A549 (cell line): ENCODE measurements at regions not wholly inside any gene's neighbourhood (a gene's known extent, or its start where the extent isn't known, plus 50 kb on each side); places are given as distances from the start of the nearest gene placed in this dataset.

Source experiments
- ATAC-seq, 2 experiments: fragments of 200-7000 bp in 1 of 2; fragments of >200 bp in 1 of 2; cut with Nextera tagmentation in 1 of 2; cut with Tn5 transposase in 1 of 2; 3 replicates each; pipeline versions ENCODE4 v1.8.0 to v1.9.1; 2018 to 2020; ENCODE audit warnings: mild to moderate bottlenecking in 1 of 2, moderate library complexity in 1 of 2
- CTCF ChIA-PET: fragments of 300-600 bp; sonication (Branson Sonifier 250); formaldehyde crosslinking; extraction: SDS; loops from one replicate; lab custom pipeline; 2021; ENCODE audit warnings: antibody characterized with exemption, inconsistent platforms; lab: Yijun Ruan, JAX
- POLR2A ChIA-PET: fragments of 350-600 bp; formaldehyde crosslinking; extraction: SDS; loops from one replicate; lab custom pipeline; 2021; ENCODE audit warnings: antibody characterized with exemption, inconsistent platforms; lab: Yijun Ruan, JAX
- DNase-seq, 2 experiments: peaks; one replicate each; pipeline versions ENCODE4 v3.0.0 to v3.0.0-alpha.2; 2011 to 2016; ENCODE audit warnings: low read depth in 1 of 2, low spot score in 1 of 2
- FAIRE-seq: peaks from 2 replicates; lab custom pipeline; 2011; peaks lifted over from hg19 to GRCh38; lab: Jason Lieb, UNC
- H3K27ac ChIP-seq, 2 experiments: fragments of >200 bp; sonication (Bioruptor Twin); formaldehyde crosslinking; 3 replicates each; pipeline ENCODE4 v1.5.1; 2016 to 2017
- H3K4me1 ChIP-seq: fragments of >200 bp; sonication (Bioruptor Twin); formaldehyde crosslinking; 3 replicates; pipeline ENCODE4 v1.6.1; 2016
- H3K4me2 ChIP-seq: fragments of >200 bp; sonication (Bioruptor Twin); formaldehyde crosslinking; 3 replicates; pipeline ENCODE4 v1.6.1; 2016
- H3K4me3 ChIP-seq: fragments of >200 bp; sonication (Bioruptor Twin); formaldehyde crosslinking; 3 replicates; pipeline ENCODE4 v1.5.1; 2016
- H3K9me3 ChIP-seq: fragments of >200 bp; sonication (Bioruptor Twin); formaldehyde crosslinking; 3 replicates; pipeline ENCODE4 v1.6.1; 2016
- CHD2 ChIP-seq: fragments of 150-350 bp; IDR thresholded peaks from 2 replicates; pipeline ENCODE4 v1.6.1; 2014; ENCODE audit warnings: low read length; ENCODE audit not compliant: partially characterized antibody
- CHD4 ChIP-seq: fragments of 200-600 bp; sonication (generic); IDR thresholded peaks from 2 replicates; pipeline ENCODE4 v1.6.1; 2016; ENCODE audit warnings: antibody characterized with exemption, mild to moderate bottlenecking, borderline replicate concordance
- CTCF ChIP-seq: fragments of >200 bp; sonication (Bioruptor Twin); formaldehyde crosslinking; IDR thresholded peaks from 3 replicates; pipeline ENCODE4 v1.5.1; 2016
- ELK1 ChIP-seq: fragments of 150-350 bp; IDR thresholded peaks from 2 replicates; pipeline ENCODE4 v1.6.1; 2014; ENCODE audit warnings: low read depth, mild to moderate bottlenecking, low read length
- ESRRA ChIP-seq: fragments of 150-350 bp; IDR thresholded peaks from 2 replicates; pipeline ENCODE4 v1.6.1; 2014; ENCODE audit warnings: mild to moderate bottlenecking, low read length, borderline replicate concordance
- FOSL2 ChIP-seq, 2 experiments: fragments of 450-650 bp in 1 of 2; fragments of >200 bp in 1 of 2; sonication (Bioruptor Twin) in 1 of 2; formaldehyde crosslinking; IDR thresholded peaks; 2 replicates each; pipeline versions ENCODE4 v1.5.0 to v1.6.1; 2016 to 2020; ENCODE audit warnings: mild to moderate bottlenecking in 1 of 2, moderate library complexity in 1 of 2
- HDAC2 ChIP-seq: fragments of 200-600 bp; sonication (generic); IDR thresholded peaks from 2 replicates; pipeline ENCODE4 v1.6.1; 2016
- HEYL ChIP-seq: fragments of 250-450 bp; sonication (Bioruptor Pico); IDR thresholded peaks from 2 replicates; pipeline ENCODE4 v1.8.0; 2021; ENCODE audit warnings: mild to moderate bottlenecking, moderate library complexity
- HOXA7 ChIP-seq: fragments of 250-450 bp; sonication (Bioruptor Pico); IDR thresholded peaks from 2 replicates; pipeline ENCODE4 v1.5.0; 2020; ENCODE audit warnings: mild to moderate bottlenecking, moderate library complexity
- JUNB ChIP-seq: fragments of >200 bp; sonication (Bioruptor Twin); formaldehyde crosslinking; IDR thresholded peaks from 2 replicates; pipeline ENCODE4 v1.6.1; 2016
- KDM1A ChIP-seq: fragments of 200-600 bp; sonication (generic); IDR thresholded peaks from 2 replicates; pipeline ENCODE4 v1.6.1; 2016; ENCODE audit warnings: low read depth, mild to moderate bottlenecking
- KDM5A ChIP-seq: fragments of 200-600 bp; sonication (generic); IDR thresholded peaks from 2 replicates; pipeline ENCODE4 v1.6.1; 2016; ENCODE audit warnings: antibody characterized with exemption, mild to moderate bottlenecking
- NFE2L2 ChIP-seq: fragments of 150-350 bp; conservative IDR thresholded peaks from 2 replicates; pipeline ENCODE4 v1.6.1; 2014; ENCODE audit warnings: low read length
- POLR2AphosphoS2 ChIP-seq: conservative IDR thresholded peaks from 2 replicates; pipeline ENCODE4 v1.6.1; 2012; ENCODE audit warnings: low read length, improper control_type of control experiment, inconsistent platforms
- RAD21 ChIP-seq, 2 experiments: fragments of >200 bp in 1 of 2; sonication (Bioruptor Twin) in 1 of 2; formaldehyde crosslinking in 1 of 2; IDR thresholded peaks in 1 of 2; conservative IDR thresholded peaks in 1 of 2; 2 replicates in 1 of 2; 3 replicates in 1 of 2; pipeline ENCODE4 v1.6.1; 2012 to 2018; ENCODE audit warnings: inconsistent platforms in 1 of 2
- RARB ChIP-seq: fragments of 250-450 bp; sonication (Bioruptor Pico); IDR thresholded peaks from 2 replicates; pipeline ENCODE4 v1.8.0; 2021; ENCODE audit warnings: mild to moderate bottlenecking, moderate library complexity
- RFX5 ChIP-seq: fragments of 450-650 bp; IDR thresholded peaks from 2 replicates; pipeline ENCODE4 v1.7.1; 2014; ENCODE audit warnings: antibody characterized with exemption, mild to moderate bottlenecking, moderate library complexity
- RNF2 ChIP-seq: fragments of 200-600 bp; sonication (generic); IDR thresholded peaks from 2 replicates; pipeline ENCODE4 v1.6.1; 2016; ENCODE audit warnings: low read depth, mild to moderate bottlenecking, antibody characterized with exemption, moderate library complexity, borderline replicate concordance
- SMC3 ChIP-seq: fragments of >200 bp; sonication (Bioruptor Twin); formaldehyde crosslinking; IDR thresholded peaks from 3 replicates; pipeline ENCODE4 v1.6.1; 2018; ENCODE audit warnings: inconsistent platforms
- SREBF2 ChIP-seq: fragments of 450-650 bp; IDR thresholded peaks from 2 replicates; pipeline ENCODE4 v1.6.1; 2014; ENCODE audit warnings: mild to moderate bottlenecking, moderate library complexity
- ZFP36 ChIP-seq: fragments of 450-650 bp; IDR thresholded peaks from 2 replicates; pipeline ENCODE4 v1.6.1; 2014; ENCODE audit warnings: borderline replicate concordance; ENCODE audit not compliant: partially characterized antibody
- ZNF302 ChIP-seq: fragments of 250-450 bp; sonication (Bioruptor Pico); IDR thresholded peaks from 2 replicates; pipeline ENCODE4 v1.9.0; 2021; ENCODE audit warnings: inconsistent platforms, mild to moderate bottlenecking, moderate library complexity
- ZSCAN20 ChIP-seq: fragments of 250-450 bp; sonication (Bioruptor Pico); IDR thresholded peaks from 2 replicates; pipeline ENCODE4 v1.8.0; 2022; ENCODE audit warnings: mild to moderate bottlenecking, moderate library complexity
- WGBS: methylation state at CpG from one replicate; pipeline ENCODE4 v1.1.6; 2017; ENCODE audit errors: missing lambda C conversion rate; 5-methylcytosine and 5-hydroxymethylcytosine counted together
- TF ChIP-seq, protein P1 (sequence below): IDR thresholded peaks from 2 replicates; pipeline ENCODE4 v1.6.1; 2012
- TF ChIP-seq, protein P2 (sequence below): fragments of 250-450 bp; sonication (Bioruptor Pico); IDR thresholded peaks from 2 replicates; pipeline ENCODE4 v1.5.0; 2020; ENCODE audit warnings: low read depth, mild to moderate bottlenecking, moderate library complexity
- TF ChIP-seq, protein P3 (sequence below): fragments of 450-650 bp; IDR thresholded peaks from 2 replicates; pipeline ENCODE4 v1.6.1; 2014; ENCODE audit warnings: antibody characterized with exemption
- TF ChIP-seq, protein P4 (sequence below): fragments of >200 bp; sonication (Bioruptor Twin); formaldehyde crosslinking; IDR thresholded peaks from 2 replicates; pipeline ENCODE4 v1.6.1; 2016

DNA sequence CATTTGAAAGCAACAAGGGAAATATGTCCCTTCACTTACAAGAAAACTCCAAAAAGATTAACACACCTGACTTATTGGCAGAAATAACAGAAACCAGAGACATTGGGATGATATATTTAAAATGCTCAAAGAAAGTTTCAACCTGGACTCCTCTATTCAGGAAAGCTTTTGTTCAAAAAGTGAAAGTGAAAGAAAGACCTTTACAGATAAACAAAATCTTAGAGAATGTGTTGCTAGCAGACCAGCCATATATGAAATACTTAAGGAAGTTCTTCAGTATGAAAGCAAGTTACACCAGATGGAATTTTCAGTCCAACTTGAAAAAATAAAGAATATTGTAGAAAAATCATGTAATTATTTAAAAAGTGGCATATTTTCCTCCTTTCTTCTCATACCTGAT is 1075.1 kb downstream of the NR2F1-AS1 start:
- no peak for TF ChIP-seq ELK1
- TF ChIP-seq SREBF2, result no peak
- TF ChIP-seq ZFP36, result no peak
- TF ChIP-seq RNF2, result no peak
- TF ChIP-seq ZSCAN20 (CRISPR knock-in tag), result no peak
- TF ChIP-seq, protein P1, sequence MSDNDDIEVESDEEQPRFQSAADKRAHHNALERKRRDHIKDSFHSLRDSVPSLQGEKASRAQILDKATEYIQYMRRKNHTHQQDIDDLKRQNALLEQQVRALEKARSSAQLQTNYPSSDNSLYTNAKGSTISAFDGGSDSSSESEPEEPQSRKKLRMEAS, result no peak
- TF ChIP-seq ZNF302 (CRISPR knock-in tag), result no peak
- TF ChIP-seq RFX5, result no peak
- TF ChIP-seq, protein P2, sequence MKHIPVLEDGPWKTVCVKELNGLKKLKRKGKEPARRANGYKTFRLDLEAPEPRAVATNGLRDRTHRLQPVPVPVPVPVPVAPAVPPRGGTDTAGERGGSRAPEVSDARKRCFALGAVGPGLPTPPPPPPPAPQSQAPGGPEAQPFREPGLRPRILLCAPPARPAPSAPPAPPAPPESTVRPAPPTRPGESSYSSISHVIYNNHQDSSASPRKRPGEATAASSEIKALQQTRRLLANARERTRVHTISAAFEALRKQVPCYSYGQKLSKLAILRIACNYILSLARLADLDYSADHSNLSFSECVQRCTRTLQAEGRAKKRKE (CRISPR knock-in tag), result no peak
- TF ChIP-seq RAD21 (conservative IDR thresholded peaks at IDR 0.05 in 1 of 2, IDR thresholded peaks at IDR 0.05 in 1 of 2), result no peak
- TF ChIP-seq NFE2L2, result no peak
- no peak for ATAC-seq
- ChIA-PET CTCF (no interaction called here), POLR2A (no interaction called here)
- Histone ChIP-seq H3K4me2 (peak overlapping the region; percentile 66), H3K27ac (peak overlapping the region; percentile 5 to 34; a peak in 1 of 6 replicates), H3K4me1 (no peaks in the 10 kb centered on the region), H3K9me3 (0 out of 3 replicates have a peak, but pooled peaks cover 2% of the 10 kb centered on the region), H3K4me3 (0 out of 3 replicates have a peak overlapping the region, but pooled peaks have one; percentile 17)
- DNase-seq, result no peak
- FAIRE-seq, result no peak

- WGBS, result 61% methylated on average over 3 of the region's 3 CpGs
Measured at GRCh38 chr5:92505145-92505544, 1075.9 kb downstream of the NR2F1-AS1 start.

GRCh38 chr5:92504346-92504745 is 1076.7 kb downstream of the NR2F1-AS1 start:
- H3K9me3 ChIP-seq, result no peaks in the 10 kb centered on the region
- CTCF ChIA-PET, result interaction anchor here (0.9 kb wide), 2 partner anchors 82 to 86 kb away, joined by 3 read pairs; no protein-coding TSS in a partner anchor
- DNase-seq (no peak), ATAC-seq (no peak), FAIRE-seq (no peak)
- POLR2A ChIA-PET, result interaction anchor here (0.6 kb wide), 1 partner anchor 21 kb away, joined by 3 read pairs; no protein-coding TSS in a partner anchor
- no peak overlapping the region for H3K27ac ChIP-seq
- no peak for TF ChIP-seq ESRRA
- no peak for TF ChIP-seq HDAC2
- no peak for TF ChIP-seq CHD2
- TF ChIP-seq, protein P3, sequence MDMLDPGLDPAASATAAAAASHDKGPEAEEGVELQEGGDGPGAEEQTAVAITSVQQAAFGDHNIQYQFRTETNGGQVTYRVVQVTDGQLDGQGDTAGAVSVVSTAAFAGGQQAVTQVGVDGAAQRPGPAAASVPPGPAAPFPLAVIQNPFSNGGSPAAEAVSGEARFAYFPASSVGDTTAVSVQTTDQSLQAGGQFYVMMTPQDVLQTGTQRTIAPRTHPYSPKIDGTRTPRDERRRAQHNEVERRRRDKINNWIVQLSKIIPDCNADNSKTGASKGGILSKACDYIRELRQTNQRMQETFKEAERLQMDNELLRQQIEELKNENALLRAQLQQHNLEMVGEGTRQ, result no peak
- TF ChIP-seq RNF2, result no peak
- no peak for TF ChIP-seq RAD21 (conservative IDR thresholded peaks at IDR 0.05 in 1 of 2, IDR thresholded peaks at IDR 0.05 in 1 of 2)
- TF ChIP-seq KDM1A, result no peak
- no peak for TF ChIP-seq CTCF
- no peak for TF ChIP-seq KDM5A
- TF ChIP-seq HEYL (CRISPR knock-in tag), result no peak
- TF ChIP-seq, protein P2 (CRISPR knock-in tag), result no peak
- no peak for TF ChIP-seq POLR2AphosphoS2
- TF ChIP-seq HOXA7 (CRISPR knock-in tag), result no peak
- no peak for TF ChIP-seq SMC3
- TF ChIP-seq CHD4, result no peak
- TF ChIP-seq ZSCAN20 (CRISPR knock-in tag), result no peak
- no peak for TF ChIP-seq RARB (CRISPR knock-in tag)
- H3K4me2 ChIP-seq, result no peak overlapping the region
- H3K4me1 ChIP-seq, result no peaks in the 10 kb centered on the region
- H3K4me3 ChIP-seq, result no peak overlapping the region
- WGBS, result 55% methylated on average over 2 of the region's 2 CpGs

More at GRCh38 chr5:92505145-92505544, 1075.9 kb downstream of the NR2F1-AS1 start:
- TF ChIP-seq CHD4, result no peak
- TF ChIP-seq, protein P4, sequence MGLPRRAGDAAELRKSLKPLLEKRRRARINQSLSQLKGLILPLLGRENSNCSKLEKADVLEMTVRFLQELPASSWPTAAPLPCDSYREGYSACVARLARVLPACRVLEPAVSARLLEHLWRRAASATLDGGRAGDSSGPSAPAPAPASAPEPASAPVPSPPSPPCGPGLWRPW, result no peak
- no peak for TF ChIP-seq FOSL2 (IDR thresholded peaks at IDR 0.05)
- TF ChIP-seq FOSL2 (CRISPR knock-in tag; IDR thresholded peaks at IDR 0.05), result peak; percentile 49
- TF ChIP-seq JUNB, result no peak
- Histone ChIP-seq H3K4me2 (peak overlapping the region; percentile 66; the same call in 2 of the 3 replicates), H3K9me3 (no peaks in the 10 kb centered on the region), H3K4me3 (no peak overlapping the region), H3K4me1 (no peaks in the 10 kb centered on the region), H3K27ac (0 out of 6 replicates have a peak overlapping the region, but pooled peaks of 1 of the 2 experiments have one; percentile 36)
- no peak for ATAC-seq
- no peak for DNase-seq
- POLR2A ChIA-PET, result no interaction called here
- FAIRE-seq, result no peak
- CTCF ChIA-PET, result no interaction called here
